G401.6 (cell line): ENCODE measurements at regions not wholly inside any gene's neighbourhood (a gene's known extent, or its start where the extent isn't known, plus 50 kb on each side); places are given as distances from the start of the nearest gene placed in this dataset.

Source experiments
- FAIRE-seq: peaks from 2 replicates; lab custom pipeline; 2012; peaks lifted over from hg19 to GRCh38; lab: Jason Lieb, UNC

GRCh38 chr1:239831577-239832355 is 259.9 kb upstream of the FMN2 start:
- no peak for FAIRE-seq

DNA sequence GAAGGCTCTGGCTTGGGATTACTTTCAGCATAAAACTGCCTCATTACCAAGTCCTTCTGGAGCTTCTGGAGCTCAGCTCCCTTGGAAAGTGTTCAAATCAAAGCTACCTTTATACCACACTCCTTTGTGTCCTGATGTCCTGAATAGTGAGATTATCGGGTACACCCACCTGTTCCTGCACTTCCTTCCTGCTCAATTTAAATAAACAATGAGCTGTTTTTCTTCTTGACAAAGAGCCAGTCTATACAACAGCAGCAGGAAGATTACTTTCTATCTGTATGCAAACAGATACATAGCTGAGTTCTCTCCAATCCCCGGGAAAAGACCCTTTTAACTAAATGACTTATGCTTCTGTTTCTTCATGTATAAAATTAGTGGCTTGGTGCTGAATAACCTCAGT is 258.0 kb upstream of the FMN2 start:
- FAIRE-seq: no peak

DNA sequence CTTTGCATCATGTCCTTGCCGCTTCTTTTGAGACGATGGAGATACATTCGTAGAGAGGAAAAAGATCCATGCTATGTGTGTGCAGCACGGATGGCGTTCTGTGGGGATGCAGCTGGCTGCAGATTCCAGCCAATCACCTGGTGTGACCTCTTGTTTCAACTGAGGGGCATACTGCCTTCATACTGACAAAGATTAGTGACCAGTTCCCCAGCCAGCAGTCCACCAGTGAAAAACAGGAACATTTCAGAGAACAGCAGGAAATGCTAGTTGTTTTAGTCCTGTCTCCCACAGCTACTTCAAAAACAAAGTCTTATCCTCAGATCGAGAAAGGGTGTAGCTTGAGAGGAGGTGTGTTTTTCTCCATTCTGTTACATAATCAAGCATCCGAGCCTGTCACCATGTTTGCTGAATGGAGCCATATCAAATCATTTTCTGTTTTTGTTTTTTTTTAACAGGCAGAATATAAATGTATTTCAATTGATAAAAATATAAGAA is 255.7 kb upstream of the FMN2 start:
- FAIRE-seq: no peak

DNA sequence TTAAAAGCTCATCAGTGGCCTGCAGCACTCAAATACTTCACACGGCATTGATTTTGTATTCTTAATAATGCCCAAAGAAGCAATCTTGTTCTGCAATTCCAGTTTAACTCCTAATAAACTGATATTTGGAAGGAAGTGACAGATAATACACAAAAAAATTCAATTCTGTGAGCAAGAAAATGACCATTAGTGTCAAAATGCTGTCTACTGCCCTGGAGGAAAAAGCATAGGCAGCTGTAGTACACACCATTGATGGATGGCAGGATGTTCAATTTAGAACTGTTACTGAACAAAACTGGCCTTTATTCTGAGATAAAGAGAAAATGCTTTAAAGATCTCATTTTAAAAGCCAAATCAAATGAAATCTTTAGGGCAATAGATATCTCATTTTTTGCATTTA is 251.3 kb upstream of the FMN2 start:
- no peak for FAIRE-seq

- FAIRE-seq: no peak
Measured at GRCh38 chr1:239840790-239841189, 250.9 kb upstream of the FMN2 start.

DNA sequence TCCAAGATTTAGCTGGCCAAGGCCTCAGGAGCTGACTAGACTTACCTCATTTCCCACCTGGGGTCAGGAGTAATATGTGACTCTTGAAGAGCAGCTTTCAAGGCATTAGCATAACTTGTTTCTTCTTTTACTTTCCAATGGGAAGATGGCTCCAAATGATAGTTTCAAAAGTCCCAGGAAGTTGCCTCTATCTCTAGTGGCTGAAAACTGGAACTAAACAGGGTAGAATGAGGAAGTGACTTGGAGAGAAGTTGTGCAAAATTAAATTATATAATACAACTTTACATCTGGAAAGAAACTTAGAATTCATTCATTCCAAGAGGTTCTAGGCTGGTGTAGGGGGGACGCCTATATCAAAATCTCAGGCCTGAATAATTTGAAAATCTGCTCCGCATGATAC is 250.1 kb upstream of the FMN2 start:
- no peak for FAIRE-seq

DNA sequence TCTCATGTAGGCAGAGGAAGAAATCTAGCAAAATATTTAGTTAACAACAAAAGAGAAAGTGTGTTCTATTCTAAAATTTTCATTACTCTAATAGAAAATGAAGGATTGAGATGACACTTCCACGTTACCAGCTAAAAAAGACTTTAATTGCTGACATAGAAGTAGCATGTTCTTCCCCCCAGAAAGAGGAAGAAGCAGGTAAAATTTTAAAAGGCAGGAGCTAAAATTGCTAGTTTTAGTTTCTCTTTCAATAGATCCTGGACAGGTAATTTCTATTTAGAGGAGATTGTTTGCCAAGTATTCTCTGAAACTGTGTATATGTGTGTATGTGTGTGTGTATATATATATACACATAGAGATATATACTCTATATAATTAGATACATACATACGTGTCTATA is 248.1 kb upstream of the FMN2 start:
- no peak for FAIRE-seq

DNA sequence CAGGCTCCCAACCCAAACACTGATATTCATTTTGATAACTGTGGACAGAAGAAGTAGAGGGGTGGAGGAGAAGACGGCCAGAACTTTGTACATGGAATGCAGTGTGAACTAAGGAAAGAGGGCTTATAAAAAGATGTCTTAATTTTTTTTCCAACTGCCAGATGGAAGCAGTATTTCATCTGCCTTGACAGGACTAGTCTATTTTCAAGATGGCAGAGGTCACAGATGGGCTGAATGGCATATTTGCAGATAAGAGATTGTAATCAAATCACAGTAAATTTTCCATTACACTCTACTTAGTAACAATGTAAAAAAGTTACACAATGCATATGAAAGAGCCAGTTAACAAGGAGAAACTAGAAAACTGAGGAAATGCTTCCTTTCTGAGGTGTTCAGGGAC is 246.8 kb upstream of the FMN2 start:
- no peak for FAIRE-seq

- no peak for FAIRE-seq
Measured at GRCh38 chr1:239854922-239855321, 236.8 kb upstream of the FMN2 start.

DNA sequence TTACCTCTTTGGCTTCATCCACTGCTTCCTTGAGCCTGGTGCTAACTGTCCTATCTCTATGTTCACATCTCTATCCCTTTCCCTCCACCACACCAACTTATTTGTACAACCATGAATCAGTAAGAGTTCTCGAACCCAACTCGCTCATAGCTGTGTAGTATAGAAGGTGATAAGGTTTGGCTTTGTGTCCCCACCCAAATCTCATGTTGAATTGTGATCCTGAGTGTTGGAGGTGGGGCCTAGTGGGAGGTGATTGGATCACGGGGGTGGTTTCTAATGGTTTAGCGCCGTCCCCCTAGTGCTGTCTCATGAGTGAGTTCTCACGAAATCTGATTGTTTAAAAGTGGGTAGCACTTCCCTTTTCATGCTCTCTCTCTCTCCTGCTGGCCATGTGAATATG is 235.6 kb upstream of the FMN2 start:
- FAIRE-seq: no peak

- FAIRE-seq: no peak
Measured at GRCh38 chr1:239856924-239857323, 234.8 kb upstream of the FMN2 start.

DNA sequence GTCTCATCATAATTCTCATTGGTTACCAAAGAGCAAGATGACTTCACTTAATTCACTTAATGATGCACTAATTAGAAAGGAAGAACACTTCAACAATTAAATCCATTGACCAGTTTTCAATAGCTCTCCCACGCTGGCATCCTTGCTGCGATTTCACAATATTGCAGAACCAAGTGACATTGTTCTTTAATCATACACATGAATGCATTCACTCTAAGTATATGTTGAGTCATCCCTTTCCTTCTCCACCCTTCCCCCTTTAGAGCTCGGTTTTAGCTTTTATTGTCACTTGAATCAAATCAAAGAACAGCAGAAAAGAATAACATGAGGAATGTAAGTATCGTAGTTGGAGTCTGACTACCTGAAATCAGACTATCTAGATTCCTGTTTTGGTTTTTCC is 233.6 kb upstream of the FMN2 start:
- FAIRE-seq: no peak

GRCh38 chr1:239858529-239858928 is 233.2 kb upstream of the FMN2 start:
- no peak for FAIRE-seq

GRCh38 chr1:239861985-239862384 is 229.7 kb upstream of the FMN2 start:
- FAIRE-seq: no peak

DNA sequence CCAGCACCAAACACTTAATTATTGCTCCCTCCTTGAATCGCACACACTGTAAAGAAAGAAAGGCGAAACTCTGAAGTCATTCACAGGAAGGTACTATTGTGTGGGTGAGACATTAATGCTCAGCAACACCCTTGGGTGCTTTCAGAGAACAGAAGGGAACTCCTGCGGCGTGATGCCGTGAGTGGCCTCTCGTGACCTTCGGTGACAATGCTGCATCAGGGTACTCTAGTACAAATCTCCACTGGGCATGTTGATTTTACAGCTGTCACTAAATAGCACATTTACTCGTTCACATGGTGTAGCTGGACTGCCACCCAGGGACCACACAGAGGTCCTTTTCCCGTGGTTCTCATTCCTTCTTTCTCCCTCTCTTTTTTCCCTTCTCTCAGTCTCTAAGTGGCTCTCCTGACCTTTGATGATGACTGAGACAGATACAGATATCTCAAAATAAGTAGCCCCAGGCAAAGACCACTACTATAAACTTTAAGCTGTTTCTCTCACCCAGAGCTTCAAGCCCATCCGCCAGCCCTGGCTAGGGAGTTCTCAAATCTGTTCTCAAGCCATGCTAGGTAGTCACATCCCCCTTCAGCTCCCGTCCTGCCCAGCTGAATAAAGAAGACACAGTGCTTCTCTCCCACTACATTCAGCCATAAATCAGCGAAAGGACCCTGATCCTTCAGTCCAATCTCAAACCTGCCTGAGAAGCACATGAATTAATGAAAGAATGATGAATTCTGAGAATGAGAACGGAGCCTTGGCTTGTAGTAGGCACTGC is 223.4 kb upstream of the FMN2 start:
- no peak for FAIRE-seq

GRCh38 chr1:239870194-239870593 is 221.5 kb upstream of the FMN2 start:
- no peak for FAIRE-seq

DNA sequence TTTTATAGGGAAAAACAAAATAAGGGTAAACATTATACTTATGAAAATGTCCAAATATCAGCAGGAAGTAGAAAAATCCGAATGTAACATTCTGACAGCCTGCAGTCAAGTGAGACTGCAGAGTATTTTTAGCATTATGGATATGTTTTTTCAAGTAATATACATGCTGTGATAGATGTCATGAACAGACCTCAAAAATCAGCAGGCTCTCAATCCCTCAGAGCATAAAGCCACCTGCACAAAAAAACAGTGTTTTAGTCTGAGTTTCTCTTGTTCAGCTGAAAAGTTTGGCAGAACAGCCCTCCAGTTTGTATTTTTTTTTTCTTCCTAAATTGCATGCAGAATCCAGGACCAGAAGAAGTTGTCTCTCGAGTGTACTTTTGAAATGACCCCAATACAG is 219.1 kb upstream of the FMN2 start:
- no peak for FAIRE-seq

DNA sequence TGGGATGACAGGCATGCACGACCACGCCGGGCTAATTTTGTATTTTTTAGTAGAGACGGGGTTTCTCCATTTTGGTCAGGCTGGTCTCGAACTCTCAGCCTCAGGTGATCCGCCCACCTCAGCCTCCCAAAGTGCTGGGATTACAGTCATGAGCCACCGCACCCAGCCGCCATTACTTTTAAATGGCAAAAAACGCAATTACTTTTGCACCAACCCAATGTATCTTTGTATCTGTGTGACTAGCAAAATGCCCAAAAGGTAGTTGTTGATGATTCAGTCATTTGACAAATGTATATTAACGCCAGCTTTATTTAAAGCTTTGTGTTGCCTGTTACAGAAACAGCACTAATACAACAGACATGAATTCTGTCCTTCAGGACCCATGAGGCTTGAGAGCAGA is 216.9 kb upstream of the FMN2 start:
- no peak for FAIRE-seq

DNA sequence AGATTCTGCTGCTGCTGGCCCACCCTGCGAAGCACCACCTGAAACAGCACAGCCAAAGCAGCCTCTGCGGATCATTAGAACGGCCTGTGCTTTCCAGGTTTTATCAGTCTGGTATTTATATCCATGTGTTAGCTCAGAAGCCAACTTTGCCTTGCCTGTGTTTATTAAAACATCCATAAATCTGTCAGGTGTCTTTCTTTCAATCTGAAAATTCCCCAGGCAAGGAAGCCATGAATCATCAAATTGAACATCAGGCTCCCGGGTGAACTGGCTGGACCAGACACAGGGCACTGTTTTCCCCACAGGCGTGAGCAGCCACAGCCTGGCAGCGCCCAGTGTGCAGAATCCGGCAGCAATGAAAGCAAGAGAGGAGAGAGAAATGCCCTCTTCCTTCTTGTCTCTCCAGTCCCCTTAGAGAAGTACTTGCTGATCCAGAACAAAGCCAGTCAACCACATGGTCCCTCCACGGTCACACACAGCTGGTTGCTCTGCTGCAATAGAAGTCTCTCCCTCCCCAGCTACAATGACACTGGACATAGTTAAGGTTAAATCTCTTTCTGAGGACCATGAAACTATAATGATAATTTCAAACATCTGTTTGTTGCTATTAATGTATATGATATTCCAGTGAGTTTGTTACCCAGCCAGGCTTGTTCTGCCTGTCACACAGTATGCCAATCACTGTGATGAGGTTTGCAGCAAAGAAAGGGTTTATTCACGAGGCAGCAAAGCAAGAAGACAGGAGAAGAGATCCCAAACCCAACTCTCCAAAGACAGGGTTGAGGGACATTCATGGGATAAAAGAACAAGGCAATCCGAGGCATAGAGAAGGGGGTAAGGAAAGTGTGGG is 212.1 kb upstream of the FMN2 start:
- no peak for FAIRE-seq

DNA sequence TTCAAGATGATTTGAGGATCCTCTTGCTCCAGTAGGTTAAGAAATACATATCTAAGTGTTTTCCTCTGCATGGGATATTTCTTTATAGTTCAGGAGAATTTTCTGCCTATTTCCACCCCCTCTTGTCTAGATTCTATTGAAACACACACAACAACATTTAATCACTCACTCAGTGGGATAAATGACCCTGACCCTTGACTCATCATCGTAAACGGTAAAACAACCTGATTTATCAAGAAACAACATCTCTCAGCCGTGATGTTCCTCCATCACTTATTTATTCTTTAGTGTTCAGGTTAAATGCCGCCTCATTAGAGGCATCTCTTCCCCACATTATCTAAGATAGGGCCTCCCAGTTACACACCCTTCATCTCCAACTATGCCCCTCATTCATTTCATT is 208.7 kb upstream of the FMN2 start:
- FAIRE-seq: no peak

- FAIRE-seq: no peak
Measured at GRCh38 chr1:239884796-239885195, 206.9 kb upstream of the FMN2 start.

DNA sequence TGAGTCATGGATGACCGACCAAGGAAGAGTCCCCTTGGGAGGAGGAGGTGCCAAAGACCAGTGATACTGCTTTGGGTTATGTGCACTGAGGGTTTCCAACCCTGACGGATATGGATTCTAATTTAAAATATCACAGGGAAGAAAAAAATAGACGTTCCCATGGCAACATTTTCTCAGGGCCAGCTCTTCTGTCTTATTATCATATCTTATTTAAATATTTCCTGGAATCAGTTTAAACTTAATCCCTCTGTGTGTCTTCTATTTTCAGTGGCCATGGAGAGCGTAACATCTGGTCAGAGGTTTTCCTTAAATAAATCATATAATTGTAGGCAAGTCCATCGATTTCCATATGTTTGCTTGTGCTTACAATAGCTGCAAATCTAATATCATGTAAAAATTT is 205.4 kb upstream of the FMN2 start:
- no peak for FAIRE-seq

DNA sequence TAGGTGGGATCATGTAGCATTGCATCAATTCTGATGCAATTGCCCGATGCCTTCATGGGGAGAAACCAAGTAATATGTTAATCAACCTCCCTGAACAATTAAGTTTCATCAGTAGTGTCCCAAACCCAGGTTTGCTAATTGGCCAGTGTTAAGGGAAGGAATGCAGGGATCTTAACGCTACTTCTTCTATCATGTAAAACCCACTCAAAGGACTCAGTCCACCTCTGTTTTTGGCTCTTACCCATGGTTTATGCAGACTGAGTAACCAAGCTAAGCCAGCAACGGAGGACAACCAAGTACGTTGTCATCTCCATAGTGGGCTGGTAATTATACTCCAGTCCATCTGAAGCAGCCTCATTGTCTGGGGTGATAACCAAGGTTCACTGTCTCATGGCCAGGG is 203.0 kb upstream of the FMN2 start:
- FAIRE-seq: no peak
